Endothelial cell of umbilical vein (primary cell): ENCODE measurements at regions not wholly inside any gene's neighbourhood (a gene's known extent, or its start where the extent isn't known, plus 50 kb on each side); places are given as distances from the start of the nearest gene placed in this dataset.

ENCODE experiments used
- CTCF ChIP-seq, 2 donors: IDR thresholded peaks; 1 replicate in 1 of 2; 2 replicates in 1 of 2; pipeline ENCODE4 v1.5.1; 2011; ENCODE audit warnings: low read length in 2 of 2, mild to moderate bottlenecking in 2 of 2, moderate library complexity in 2 of 2, control low read depth in 1 of 2, inconsistent platforms in 1 of 2, low read depth in 1 of 2; ENCODE audit not compliant: insufficient read depth in 1 of 2; ENCODE audit errors: extremely low read depth in 1 of 2
- EZH2 ChIP-seq: IDR thresholded peaks from 2 replicates; pipeline ENCODE4 v1.6.1; 2012; ENCODE audit warnings: borderline replicate concordance, low read depth, mild to moderate bottlenecking, moderate library complexity, low read length, inconsistent platforms; ENCODE audit not compliant: severe bottlenecking
- GATA2 ChIP-seq: IDR thresholded peaks from 2 replicates; pipeline ENCODE4 v1.7.0; 2011; ENCODE audit warnings: low read depth, mild to moderate bottlenecking, moderate library complexity, mixed read lengths, low read length; ENCODE audit not compliant: insufficient read length, insufficient read depth
- JUN ChIP-seq: IDR thresholded peaks from 2 replicates; pipeline ENCODE4 v1.6.1; 2011; ENCODE audit warnings: borderline replicate concordance, low read depth; ENCODE audit not compliant: insufficient read length, insufficient read depth
- MYC ChIP-seq: IDR thresholded peaks from one replicate; pipeline ENCODE4 v1.6.1; 2011; ENCODE audit warnings: mild to moderate bottlenecking, low read depth, low read length
- POLR2A ChIP-seq: IDR thresholded peaks from 2 replicates; pipeline ENCODE4 v1.6.1; 2012; ENCODE audit warnings: low read depth, mild to moderate bottlenecking, control low read depth, low read length
- POLR2AphosphoS5 ChIP-seq: IDR thresholded peaks from 2 replicates; pipeline ENCODE4 v1.6.1; 2012; ENCODE audit warnings: low read depth, mild to moderate bottlenecking, control low read depth, low read length, moderate library complexity; ENCODE audit not compliant: insufficient read depth
- TF ChIP-seq, protein P1 (sequence below): IDR thresholded peaks from 2 replicates; pipeline ENCODE4 v1.6.1; 2011; ENCODE audit not compliant: insufficient read depth, insufficient read length

GRCh38 chr7:67777119-67777518 lies 780.5 kb downstream of the TYW1 start:
- no peak for TF ChIP-seq CTCF (IDR thresholded peaks at IDR 0.05; ENCODE audit: extremely low read depth in 1 of 2, insufficient read depth in 1 of 2, low read depth in 1 of 2, low read length in 2 of 2)
- no peak for TF ChIP-seq POLR2A
- TF ChIP-seq POLR2AphosphoS5 = no peak
- TF ChIP-seq, protein P1, sequence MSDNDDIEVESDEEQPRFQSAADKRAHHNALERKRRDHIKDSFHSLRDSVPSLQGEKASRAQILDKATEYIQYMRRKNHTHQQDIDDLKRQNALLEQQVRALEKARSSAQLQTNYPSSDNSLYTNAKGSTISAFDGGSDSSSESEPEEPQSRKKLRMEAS = no peak
- no peak for TF ChIP-seq MYC
- TF ChIP-seq JUN = no peak
- TF ChIP-seq EZH2 = no peak
- TF ChIP-seq GATA2 = no peak
